ENCODE measurements at regions not wholly inside any gene's neighbourhood (a gene's known extent, or its start where the extent isn't known, plus 50 kb on each side); places are given as distances from the start of the nearest gene placed in this dataset.

DNA sequence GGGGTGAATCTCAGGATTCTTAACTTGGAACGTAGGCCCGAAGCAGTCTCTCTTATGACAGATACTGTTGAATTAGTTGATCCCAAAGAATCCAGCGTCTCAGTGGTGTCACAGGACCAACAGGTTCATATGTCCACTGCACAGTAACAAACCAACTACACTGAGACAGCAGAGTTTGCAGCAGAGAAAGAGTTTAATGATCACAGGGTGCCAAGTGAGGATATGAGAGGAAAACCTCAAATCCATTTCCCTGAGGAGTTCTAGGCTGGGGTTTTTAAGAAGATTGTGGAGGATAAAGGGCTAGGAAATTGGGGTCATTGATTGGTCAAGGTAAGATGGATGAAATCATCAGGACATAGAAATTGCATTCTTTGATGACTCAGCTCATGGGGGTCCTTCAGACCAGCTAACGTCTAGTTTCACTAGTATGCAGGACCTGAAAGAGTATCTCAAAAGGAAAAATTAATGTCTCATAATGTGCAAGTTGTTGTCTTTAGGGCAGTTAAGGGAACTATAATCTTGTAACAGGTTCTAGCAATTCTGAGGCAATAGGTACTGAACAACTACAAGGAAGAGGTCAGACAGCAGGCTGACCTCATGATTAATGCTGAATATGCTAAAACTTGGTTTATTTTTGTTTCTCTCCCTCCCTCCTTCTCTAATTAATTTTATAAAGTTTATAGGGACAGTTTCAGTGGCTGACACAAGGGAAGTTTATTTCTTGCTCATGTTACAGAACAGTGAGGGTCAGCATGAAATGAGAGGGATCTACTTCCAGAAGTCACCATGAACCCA, 310.9 kb upstream of the NEBL start:
- no peak for DNase-seq (ENCODE audit: low read depth)

DNA sequence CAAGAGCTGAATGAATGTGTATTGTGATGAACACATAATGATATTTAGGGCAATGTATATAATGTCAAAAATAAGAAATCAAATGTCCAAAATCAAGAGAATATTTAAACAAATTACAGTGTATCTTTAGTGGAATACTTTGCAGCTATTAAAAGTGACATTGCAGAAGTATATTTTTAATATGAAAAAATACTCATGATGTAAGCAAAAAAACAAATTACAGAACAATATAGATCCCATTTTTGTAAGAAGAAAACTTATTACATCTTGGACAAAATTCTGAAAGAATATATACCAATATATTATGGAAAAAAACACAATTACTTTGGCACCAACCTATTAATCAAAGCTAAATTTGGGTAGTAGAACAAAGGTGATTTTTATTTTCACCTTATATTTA, 308.2 kb upstream of the NEBL start:
- no peak for DNase-seq (ENCODE audit: low read depth)

DNA sequence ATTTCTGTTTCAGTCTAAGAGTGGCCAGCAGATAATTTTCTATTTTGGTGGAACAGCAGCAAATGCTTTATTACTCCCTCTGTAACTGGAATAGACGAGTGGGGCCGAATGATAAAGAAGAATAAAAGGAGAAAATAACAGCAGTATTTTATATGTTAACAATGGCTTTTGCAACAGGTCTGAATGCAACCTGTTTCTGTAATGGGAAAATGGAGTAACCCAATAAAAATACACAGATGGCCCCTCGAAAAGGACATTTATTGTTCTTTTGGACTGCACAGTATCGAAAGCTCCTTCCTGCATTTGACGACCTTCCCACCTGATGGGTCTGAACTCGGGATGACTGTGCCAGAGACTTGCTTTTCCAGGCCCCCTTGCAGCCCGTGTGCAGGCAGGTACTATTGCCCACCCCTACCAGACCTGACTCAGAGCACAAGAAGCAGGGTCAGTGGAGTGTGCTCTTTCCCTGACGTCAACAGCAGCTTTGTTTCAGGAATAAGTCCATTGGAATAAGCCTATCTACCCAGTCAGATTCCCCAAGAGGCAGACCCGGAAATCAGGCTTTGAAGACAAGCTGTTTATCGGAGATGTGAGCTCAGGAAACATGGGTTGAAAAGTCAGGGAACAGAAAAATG, 306.5 kb upstream of the NEBL start:
- DNase-seq (ENCODE audit: low read depth): no peak

DNA sequence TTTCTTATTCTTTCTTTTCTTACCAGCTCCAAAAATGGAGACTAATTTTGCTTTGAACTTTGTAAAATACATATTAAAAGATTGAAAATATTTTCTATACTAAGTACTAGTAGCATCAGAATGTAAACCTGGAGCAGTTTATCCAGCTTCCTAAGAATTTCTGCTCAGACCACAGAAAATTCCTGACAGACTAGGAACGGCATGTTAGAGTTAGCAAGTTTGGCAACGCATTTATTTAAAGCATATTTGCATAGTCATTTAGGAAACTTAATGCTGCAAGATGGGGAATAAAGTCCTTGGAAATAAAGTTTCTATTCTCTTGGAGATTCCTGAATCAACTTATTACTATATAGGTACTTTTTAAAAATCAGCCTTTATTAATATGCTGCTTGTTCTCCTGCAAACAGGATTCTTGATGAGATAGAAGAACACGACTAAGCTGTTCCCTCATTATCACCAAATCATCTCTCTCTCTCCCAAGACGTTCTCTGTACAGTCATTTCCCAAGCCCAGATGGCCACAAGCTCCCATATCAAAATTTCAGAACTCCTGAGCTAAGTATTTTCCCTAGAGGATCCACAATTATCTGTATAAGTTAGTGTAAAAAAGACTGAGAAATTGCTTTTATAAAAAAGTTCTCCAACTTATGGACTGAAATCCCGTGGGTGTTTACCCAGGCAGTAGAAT, 305.8 kb upstream of the NEBL start:
- DNase-seq (ENCODE audit: low read depth): no peak

DNA sequence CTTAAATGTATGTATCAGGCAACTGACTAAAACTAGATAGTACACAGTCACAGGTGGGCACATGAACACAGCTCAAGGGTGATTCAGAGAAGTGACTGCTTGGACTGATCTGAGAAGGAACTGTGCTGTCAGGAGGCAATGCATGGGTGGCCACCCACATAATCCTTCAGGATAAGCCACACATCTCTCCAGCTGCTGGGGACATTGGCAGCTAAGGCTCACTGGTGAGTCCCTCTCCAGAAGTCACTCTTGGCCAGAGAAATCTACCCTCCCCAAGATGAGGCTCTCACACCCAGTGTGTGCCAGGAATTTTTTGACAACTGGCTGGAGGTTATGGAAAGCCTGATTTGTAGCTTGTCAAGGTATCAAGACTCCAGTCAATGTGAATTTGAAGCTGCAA, 302.4 kb upstream of the NEBL start:
- DNase-seq (ENCODE audit: low read depth): no peak

DNA sequence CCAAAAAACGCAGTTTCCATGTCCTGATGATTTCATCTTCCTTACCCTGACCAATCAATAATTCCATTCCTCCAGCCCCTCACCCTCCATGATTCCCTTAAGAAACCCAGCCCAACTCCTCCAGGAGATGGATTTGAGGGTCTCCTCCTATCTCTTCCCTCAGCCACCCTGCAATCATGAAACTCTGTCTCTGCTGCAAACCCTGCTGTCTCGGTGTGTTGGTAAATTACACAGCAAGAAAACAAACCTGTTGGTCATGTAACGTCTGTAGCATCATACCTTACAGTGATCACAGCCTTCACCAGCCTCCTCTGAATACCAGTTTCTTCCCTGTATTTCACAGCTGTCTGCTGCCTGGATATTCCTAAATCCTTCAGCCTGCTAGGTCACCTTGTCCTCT, 300.7 kb upstream of the NEBL start:
- no peak for DNase-seq (ENCODE audit: low read depth)

DNA sequence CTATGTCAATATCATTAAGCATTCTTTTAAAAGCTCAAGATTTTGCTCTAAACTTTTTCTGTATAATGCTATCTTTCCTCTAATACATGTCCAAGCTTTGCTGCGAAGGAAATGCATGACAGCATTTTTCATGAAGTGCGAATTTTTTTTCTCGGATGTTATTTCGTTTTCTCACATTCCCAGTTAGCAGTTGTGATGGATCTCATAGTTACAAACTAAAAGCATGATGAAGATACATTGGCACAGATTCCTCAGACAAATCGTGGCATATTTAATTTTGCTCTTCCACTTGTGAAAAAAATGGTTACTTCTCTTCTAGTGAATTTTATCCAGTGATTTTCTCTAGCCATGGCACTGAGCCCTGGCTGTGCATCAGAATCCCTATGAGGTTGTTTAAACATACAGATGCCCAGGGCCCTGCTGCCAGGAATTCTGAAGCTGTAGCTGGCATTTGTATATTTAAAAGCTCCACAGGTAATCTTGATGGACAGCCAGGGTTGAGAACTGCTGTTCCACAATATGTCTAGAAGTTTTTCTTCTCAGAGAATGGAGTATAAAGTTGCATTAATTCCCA, 299.8 kb upstream of the NEBL start:
- DNase-seq (ENCODE audit: low read depth): no peak

DNA sequence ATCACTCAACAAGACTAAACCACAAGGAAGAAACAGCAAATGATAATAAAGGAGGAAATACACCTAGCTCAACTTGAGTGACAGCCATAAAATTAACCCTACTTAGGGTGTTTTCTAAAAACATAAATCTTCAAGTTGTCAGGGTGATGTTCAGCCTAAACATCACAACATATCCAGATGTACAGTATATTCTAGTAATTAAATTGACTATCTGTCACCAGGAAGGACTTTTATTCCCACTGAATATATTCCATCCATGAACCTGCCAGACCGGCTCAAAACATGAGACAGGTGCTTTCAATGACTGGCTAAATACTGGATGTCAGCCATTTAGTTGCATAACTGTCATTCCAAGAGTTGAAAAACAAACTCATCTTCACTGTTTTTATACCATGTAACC, 298.1 kb upstream of the NEBL start:
- no peak for DNase-seq (ENCODE audit: low read depth)

DNA sequence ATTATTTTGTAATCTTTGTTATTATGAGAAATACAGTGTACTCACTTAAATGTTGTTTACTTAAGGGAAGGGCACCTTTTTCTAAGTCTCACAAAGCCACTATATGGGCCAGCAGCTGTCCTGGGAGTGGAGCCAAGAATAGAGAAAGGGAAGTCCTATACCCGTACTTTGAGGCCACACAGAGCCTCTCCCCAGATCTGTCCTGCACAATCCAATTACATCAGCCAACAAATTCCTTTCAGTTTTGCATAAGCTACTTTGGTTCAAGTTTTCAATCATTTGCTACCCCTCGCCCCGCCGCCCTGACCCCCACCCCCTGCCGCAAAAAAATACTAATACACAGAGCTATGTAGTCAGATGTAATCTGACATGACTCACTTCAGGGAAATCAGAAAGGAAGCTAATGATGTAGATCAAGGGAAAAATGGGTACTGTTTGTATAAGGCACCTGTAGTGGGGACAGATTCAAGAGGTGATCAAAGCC, 297.4 kb upstream of the NEBL start:
- DNase-seq (ENCODE audit: low read depth): no peak

DNA sequence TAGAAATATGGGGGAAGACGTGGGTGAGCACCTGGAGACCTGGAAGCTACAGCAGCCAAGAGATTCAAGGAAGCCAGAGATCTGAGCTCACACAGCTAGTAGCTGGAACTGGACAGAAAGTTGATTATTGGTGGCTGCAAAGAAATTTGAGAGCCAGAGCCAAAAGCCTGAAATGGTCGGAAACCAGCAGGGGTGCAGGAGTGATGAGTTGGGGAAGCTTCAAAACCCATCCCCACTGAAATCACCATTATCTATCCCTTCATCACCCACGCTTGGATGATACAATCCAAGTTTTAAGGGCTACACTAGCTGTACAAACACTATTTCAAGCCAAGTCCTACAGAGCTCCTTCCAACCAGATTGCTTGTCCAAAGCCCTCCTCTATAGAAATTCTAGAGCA, 296.1 kb upstream of the NEBL start:
- no peak for DNase-seq (ENCODE audit: low read depth)

DNA sequence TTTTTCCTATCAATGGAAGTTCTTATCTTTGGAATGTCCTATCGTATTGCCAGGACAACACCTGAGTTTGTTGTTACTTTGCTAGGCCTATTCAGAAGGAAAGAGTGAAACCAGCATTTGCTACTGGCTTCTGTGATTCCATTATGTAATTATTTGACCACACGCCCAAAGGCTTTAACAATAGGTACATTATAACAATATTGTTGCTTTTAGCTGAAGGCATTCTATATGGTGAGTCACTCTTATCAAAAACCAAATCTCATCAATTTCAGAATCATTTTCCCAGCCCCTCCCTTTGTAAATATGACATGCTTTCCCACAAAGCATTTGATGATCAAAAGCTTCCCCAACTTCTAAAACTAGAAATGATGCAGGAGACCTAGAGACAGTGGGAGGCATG, 294.4 kb upstream of the NEBL start:
- no peak for DNase-seq (ENCODE audit: low read depth)

DNA sequence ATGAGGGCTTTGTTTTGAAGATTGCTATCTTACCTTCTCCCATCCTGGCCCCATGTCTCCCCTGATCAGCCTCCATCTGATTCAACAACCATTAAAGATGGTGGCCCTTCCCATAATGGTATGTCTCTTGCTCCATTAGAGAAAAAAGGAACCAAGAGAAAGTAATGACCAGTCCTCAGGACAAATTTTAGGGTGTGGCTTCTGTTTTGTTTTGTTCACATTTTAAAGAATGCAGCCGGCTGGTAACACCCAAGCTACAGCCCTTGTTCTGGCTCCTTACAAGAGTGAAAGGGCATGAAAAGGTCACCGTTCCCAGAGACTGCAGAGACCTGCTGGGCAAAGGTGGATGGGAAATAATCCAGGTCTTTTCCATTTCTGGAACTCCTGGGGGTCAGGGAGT, 287.9 kb upstream of the NEBL start:
- DNase-seq (ENCODE audit: low read depth): no peak

DNA sequence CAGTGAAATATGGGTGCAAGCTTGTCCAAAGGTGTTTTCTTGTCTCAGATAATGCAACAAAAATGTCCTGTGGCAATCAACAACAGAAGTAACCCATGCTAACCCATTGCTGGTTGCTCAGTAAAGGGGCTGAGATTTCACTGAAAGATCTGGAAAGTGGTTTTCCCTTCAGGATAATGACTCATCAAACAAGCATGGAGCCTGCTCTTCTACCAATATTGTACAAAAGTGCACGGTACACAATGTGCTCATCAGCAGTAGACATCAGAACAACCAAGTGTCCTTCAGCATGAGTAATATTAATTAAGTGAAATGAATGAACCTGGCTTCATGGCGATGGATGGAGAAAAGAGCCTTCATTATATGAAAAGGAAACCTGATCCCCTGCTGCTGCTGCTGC, 287.1 kb upstream of the NEBL start:
- DNase-seq (ENCODE audit: low read depth): no peak

DNA sequence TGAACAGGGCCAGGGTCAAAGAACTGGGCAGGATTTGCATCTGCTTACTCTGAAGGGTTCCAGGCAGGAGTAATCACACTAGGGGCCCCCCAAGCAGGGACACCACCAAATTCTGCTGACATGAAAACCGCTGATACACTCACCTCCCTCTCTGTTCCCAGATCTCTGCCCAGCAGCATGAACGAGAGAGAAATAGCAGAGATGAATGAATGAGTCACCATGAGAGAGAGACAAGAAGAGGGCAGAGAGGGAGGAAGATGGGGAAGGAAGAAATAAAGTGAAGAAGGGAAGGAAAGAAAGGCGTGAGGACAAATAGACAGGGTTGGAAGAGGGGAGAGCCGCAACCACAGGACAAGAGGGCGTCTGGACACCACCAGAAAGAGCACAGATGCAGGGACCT, 285.9 kb upstream of the NEBL start:
- no peak for DNase-seq (ENCODE audit: low read depth)

DNA sequence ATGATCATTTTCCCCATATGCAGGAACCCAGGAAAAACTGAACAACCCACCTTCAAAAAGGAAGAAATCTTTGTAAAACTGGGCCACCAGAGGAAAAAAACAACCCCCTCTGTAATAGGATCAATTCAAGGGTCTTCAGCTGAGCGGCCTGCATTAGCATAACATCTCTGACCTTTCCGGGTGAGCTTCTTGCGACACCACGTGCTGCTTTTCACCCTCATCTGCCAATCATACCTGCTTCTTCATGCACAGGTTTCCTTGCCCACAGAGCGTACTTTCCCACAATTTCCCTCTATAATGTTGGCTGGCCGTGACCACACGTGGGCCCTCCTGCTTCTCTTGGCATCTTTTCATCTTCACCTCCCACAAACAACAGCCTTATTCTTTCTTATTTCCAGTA, 284.3 kb upstream of the NEBL start:
- DNase-seq (ENCODE audit: low read depth): no peak

DNA sequence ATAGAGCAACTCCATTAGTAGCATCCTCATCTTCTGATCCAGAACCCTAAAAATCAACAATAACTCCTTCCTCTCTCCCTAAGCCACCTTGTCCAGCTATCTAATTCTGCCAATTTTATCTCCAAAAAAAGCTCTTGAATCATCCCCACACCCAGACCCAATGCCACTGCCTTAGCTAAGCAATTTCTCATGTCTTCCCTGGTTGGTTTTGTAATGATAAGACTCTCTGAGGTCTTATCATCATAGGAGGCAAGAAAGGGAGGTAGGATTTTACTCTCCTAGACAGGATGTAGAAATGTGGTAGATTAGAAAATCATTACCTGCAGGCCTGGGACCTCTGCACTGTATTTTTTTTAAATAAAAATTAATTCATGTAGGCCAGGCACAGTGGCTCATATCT, 283.5 kb upstream of the NEBL start:
- DNase-seq (ENCODE audit: low read depth): no peak

DNA sequence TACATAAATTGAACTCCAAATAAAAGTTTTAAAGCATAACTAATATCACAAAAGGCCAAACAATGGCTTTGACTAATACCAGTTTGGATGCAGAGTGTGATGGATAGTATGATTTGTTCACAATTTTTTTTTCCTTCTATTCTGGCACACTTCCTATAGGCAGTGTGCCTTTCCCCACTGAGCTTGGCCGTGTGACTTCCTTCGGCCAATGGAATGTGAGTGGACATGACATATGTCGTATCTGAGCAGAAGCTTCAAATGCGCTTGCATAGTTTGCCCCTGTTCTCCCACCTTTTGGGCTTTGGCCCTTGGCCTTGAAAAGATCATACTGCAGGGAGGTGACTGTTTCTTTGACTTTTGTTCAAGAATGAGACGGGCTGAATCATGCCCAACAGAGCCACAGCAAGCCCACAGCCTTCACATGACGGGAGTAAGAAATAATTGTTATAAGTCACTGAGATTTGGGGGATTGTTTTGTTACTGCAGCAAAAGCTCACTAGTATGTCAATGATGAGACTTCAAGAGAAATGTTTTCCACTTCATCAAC, 279.9 kb upstream of the NEBL start:
- no peak for DNase-seq (ENCODE audit: low read depth)

DNA sequence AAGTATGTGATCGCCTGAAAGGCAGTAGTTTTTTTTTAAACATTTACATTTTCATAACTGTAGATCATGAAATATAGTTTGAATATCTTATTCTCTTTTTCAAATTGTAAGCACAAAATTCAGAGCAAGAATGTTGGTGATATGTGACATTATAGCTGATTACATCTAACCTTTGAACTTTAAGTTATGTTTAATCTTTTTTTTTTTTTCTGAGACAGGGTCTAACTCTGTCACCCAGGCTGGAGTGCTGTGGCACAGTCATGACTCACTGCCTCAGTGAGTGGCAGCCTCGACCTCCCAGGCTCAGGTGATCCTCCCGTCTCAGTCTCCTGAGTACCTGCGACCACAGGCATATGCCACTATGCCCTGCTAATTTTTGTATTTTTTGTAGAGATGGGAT, 278.7 kb upstream of the NEBL start:
- DNase-seq (ENCODE audit: low read depth): no peak

DNA sequence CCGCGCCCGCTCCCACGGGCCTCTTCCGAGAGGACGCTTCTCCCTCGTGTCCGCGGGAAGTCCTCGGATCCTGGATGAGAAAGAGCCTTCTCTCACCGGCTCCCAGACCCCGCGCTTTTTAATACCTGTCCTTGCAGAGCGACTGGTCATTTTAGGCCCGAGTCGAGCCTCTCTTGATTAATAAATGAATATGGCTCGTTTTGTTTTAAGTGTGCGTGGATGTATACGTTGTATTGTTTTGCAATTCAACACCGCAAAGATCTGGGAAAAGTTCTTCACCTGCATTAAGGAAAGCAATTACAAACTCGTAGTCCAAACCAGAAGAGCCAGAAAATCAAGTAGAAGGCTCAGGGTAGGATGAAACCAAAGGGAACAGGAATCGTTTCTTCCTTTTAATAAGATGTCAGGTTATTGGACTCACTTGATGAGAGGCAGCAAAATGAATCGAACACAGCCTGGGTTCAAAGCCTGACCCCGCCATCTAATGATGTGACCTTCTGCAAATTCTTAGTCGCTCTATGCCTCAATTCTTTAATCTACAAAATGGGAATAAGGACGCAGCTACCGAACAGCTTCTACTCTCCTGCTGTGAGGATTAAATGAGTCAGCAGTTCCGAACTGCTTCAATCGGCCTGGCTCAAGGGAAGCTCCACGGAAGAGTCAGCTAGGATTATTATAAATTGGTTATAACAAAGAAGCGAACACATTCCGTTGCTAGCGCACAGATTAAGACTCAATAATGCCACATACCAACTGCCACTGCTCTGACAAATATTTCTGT, 277.8 kb upstream of the NEBL start:
- no peak for DNase-seq (ENCODE audit: low read depth)

DNA sequence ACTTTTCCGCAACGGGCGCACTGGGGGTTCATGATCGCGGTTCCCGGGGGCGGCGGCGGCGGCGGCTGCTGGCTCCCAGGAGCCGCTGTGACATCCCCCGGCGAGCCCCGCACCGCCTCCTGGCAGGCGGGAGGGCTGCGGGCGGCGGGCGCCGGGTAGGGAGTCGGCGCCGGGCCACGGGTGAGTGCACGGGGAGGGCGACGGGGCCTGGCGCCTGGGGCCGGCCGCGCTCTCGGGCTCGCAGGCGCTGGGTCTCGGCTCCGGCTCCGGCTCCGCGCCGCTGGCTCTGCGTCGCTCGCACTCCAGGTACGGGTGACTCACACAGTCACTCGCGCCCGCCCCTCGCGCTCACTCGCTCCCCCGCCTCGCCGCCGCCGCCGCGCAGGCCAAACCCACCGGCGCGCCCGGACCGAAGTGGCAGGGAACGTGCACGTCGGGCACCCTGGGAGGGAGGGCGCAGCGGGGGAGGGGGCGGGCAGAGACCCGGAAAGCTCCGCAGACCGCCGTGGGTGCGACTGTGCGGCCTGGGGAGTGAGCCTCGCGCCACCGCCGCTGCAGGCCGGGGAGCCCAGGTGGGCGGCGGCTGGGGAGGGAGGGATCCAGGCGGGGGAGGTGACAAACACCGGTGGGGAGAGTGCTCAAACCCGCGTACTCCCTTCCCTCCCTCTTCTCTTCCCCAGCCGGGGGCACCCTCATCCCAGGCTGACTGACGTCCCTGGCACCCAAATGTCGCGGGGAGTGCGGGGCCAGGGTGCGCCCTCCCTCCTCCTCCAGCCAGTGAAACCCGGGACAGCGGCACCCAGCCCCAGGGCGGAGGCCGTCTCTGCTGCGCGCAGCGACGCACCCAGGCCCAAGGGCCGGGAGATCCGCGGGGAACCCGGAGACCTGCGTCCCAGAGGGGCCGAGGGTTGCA, 276.9 kb upstream of the NEBL start:
- DNase-seq (ENCODE audit: low read depth): no peak
